ENCODE measurements at regions not wholly inside any gene's neighbourhood (a gene's known extent, or its start where the extent isn't known, plus 50 kb on each side); places are given as distances from the start of the nearest gene placed in this dataset.

- DNase-seq (ENCODE audit: low read depth, low spot score) (no peak), FAIRE-seq (no peak)
- H3K9me1 ChIP-seq (replicated peaks; ENCODE audit: control insufficient read depth, extremely low read depth, insufficient read depth, low read length): no peaks in the 10 kb centered on the region
- POLR2A ChIA-PET: no interaction called here
- no peaks in the 10 kb centered on the region for H3K9me3 ChIP-seq (replicated peaks; ENCODE audit: control insufficient read depth, insufficient read depth, low read length)
- H4K20me1 ChIP-seq (replicated peaks; ENCODE audit: control insufficient read depth, extremely low read depth, insufficient read depth, low read length): no peaks in the 10 kb centered on the region
- intact Hi-C loops (cut with micrococcal nuclease) (no loop called here), dilution Hi-C loops (cut with MboI; ENCODE audit: extremely low pct_ligation_motif_present, low sequenced_read_pairs) (no loop called here)
- H2AFZ ChIP-seq (ENCODE audit: low read depth, low read length): no peak overlapping the region
- H3K4me1 ChIP-seq (ENCODE audit: control insufficient read depth, extremely low read depth, insufficient read depth, low read length): no peaks in the 10 kb centered on the region
- H3K9ac ChIP-seq (replicated peaks; ENCODE audit: extremely low read depth, insufficient read depth, low read length): no peak overlapping the region
- no TSS peak for BruUV-seq (replicated peaks)
- H3K27me3 ChIP-seq (ENCODE audit: control insufficient read depth in 2 of 2, insufficient read depth in 2 of 2, low read length in 2 of 2): peaks cover 4 to 12% of the 10 kb centered on the region in 2 experiments
- CTCF ChIA-PET: interaction anchor here (0.8 kb wide), 1 partner anchor 582 kb away, joined by 3 read pairs; no protein-coding TSS in a partner anchor
- no peak overlapping the region for H3K27ac ChIP-seq (ENCODE audit: insufficient read depth, low read depth, low read length)
- no peaks in the 10 kb centered on the region for H3K36me3 ChIP-seq (ENCODE audit: control insufficient read depth in 2 of 2, extremely low read depth in 1 of 2, insufficient read depth in 2 of 2, low read length in 2 of 2)
- TF ChIP-seq POLR2A (IDR thresholded peaks at IDR 0.05; ENCODE audit: low read depth, low read length) (no peak), EZH2 (IDR thresholded peaks at IDR 0.05; ENCODE audit: borderline replicate concordance, low read depth, low read length, severe bottlenecking) (no peak), MYC (IDR thresholded peaks at IDR 0.05; ENCODE audit: low read depth, low read length) (no peak), GATA2 (IDR thresholded peaks at IDR 0.05; ENCODE audit: insufficient read depth, insufficient read length, low read depth, low read length) (no peak), JUN (IDR thresholded peaks at IDR 0.05; ENCODE audit: borderline replicate concordance, insufficient read depth, insufficient read length, low read depth) (no peak), POLR2AphosphoS5 (IDR thresholded peaks at IDR 0.05; ENCODE audit: insufficient read depth, low read depth, low read length) (no peak), FOS (IDR thresholded peaks at IDR 0.05; ENCODE audit: borderline replicate concordance, insufficient read depth, low read length) (no peak)
- TF ChIP-seq, protein P1, sequence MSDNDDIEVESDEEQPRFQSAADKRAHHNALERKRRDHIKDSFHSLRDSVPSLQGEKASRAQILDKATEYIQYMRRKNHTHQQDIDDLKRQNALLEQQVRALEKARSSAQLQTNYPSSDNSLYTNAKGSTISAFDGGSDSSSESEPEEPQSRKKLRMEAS (IDR thresholded peaks at IDR 0.05; ENCODE audit: insufficient read depth, insufficient read length): no peak
- TF ChIP-seq, protein P2, sequence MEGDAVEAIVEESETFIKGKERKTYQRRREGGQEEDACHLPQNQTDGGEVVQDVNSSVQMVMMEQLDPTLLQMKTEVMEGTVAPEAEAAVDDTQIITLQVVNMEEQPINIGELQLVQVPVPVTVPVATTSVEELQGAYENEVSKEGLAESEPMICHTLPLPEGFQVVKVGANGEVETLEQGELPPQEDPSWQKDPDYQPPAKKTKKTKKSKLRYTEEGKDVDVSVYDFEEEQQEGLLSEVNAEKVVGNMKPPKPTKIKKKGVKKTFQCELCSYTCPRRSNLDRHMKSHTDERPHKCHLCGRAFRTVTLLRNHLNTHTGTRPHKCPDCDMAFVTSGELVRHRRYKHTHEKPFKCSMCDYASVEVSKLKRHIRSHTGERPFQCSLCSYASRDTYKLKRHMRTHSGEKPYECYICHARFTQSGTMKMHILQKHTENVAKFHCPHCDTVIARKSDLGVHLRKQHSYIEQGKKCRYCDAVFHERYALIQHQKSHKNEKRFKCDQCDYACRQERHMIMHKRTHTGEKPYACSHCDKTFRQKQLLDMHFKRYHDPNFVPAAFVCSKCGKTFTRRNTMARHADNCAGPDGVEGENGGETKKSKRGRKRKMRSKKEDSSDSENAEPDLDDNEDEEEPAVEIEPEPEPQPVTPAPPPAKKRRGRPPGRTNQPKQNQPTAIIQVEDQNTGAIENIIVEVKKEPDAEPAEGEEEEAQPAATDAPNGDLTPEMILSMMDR (IDR thresholded peaks at IDR 0.05; ENCODE audit: extremely low read depth in 1 of 2, insufficient read depth in 1 of 2, low read depth in 1 of 2, low read length in 2 of 2): no peak
- no peak overlapping the region for H3K4me3 ChIP-seq (replicated peaks in 1 of 3; ENCODE audit: insufficient read depth in 1 of 3, low read depth in 1 of 3, low read length in 3 of 3)
- no peak overlapping the region for H3K4me2 ChIP-seq (ENCODE audit: insufficient read depth, low read length)
- H3K79me2 ChIP-seq (ENCODE audit: control insufficient read depth, insufficient read depth, low read length): no peaks in the 10 kb centered on the region
Observed at GRCh38 chr11:19321351-19321750, 80.6 kb upstream of the E2F8 start.

All from endothelial cell of umbilical vein (primary cell).